ENCODE measurements at regions not wholly inside any gene's neighbourhood (a gene's known extent, or its start where the extent isn't known, plus 50 kb on each side); places are given as distances from the start of the nearest gene placed in this dataset.
A peak's percentile ranks its signal among the peaks of the same experiment; 100 is the strongest.
"Not testable (repeated sequence)": the region's sequence is repeated elsewhere in the genome, so short reads cannot be mapped to it uniquely, and the experiment has no call there.

GRCh38 chr1:148049115-148049496 is 103.0 kb downstream of the NBPF11 start:
- DNase-seq; H3K36me3 ChIP-seq (ENCODE audit: control insufficient read depth, insufficient read depth, low read length); H2AFZ ChIP-seq (replicated peaks; ENCODE audit: low read length, poor library complexity); H2BK5ac ChIP-seq (ENCODE audit: low read depth, low read length, poor library complexity, severe bottlenecking); H3K9ac ChIP-seq (ENCODE audit: low read depth, low read length); BruUV-seq (replicated peaks); H3K27me3 ChIP-seq (ENCODE audit: control insufficient read depth, insufficient read depth, low read length); ATAC-seq (ENCODE audit: low read depth); H3K9me3 ChIP-seq (ENCODE audit: control insufficient read depth, insufficient read depth, low read length); H3K14ac ChIP-seq (replicated peaks; ENCODE audit: low read depth, low read length); H2AK5ac ChIP-seq (ENCODE audit: low read depth, low read length); POLR2A ChIA-PET (ENCODE audit: unreplicated experiment); H3K4me1 ChIP-seq (ENCODE audit: control insufficient read depth, insufficient read depth, low read length); H2BK15ac ChIP-seq (ENCODE audit: low read depth, low read length); H3K27ac ChIP-seq (ENCODE audit: insufficient read depth, low read length); H3K9me1 ChIP-seq (ENCODE audit: insufficient read depth, low read length); H2BK120ac ChIP-seq (ENCODE audit: low read depth, low read length); H3K4ac ChIP-seq (ENCODE audit: low read depth, low read length); H2BK20ac ChIP-seq (ENCODE audit: low read depth, low read length); dilution Hi-C loops (cut with HindIII; ENCODE audit: low sequenced_read_pairs, unreplicated experiment); in situ Hi-C loops (cut with MboI; ENCODE audit: low sequenced_read_pairs); H2AK9ac ChIP-seq (replicated peaks; ENCODE audit: low read depth, low read length, poor library complexity); H3K4me3 ChIP-seq (ENCODE audit: insufficient read depth, low read depth, low read length); H3K79me1 ChIP-seq (ENCODE audit: low read depth in 1 of 2, low read length in 2 of 2); H4K8ac ChIP-seq (ENCODE audit: low read depth in 2 of 2, low read length in 2 of 2); H3K56ac ChIP-seq (ENCODE audit: extremely low read depth, insufficient read depth, low read length); H4K5ac ChIP-seq (ENCODE audit: low read depth, low read length); H3K18ac ChIP-seq (ENCODE audit: low read depth, low read length); H4K20me1 ChIP-seq (ENCODE audit: insufficient read depth, low read length); H3K23ac ChIP-seq (ENCODE audit: low read depth, low read length); H4K91ac ChIP-seq (ENCODE audit: insufficient read depth, low read depth, low read length); CTCF ChIA-PET; intact Hi-C loops (cut with micrococcal nuclease): not testable (repeated sequence)
- peak overlapping the region; percentile 58; the same call in 1 of the 2 replicates for H3K4me2 ChIP-seq (ENCODE audit: low read depth, low read length)
- WGBS, 2 experiments (ENCODE audit: extremely low coverage in 2 of 2, insufficient read length in 1 of 2), result 0% methylated on average over 1 of the region's 25 CpGs; no CpG with 5 or more reads in 1 of the 2 experiments

GRCh38 chr1:148048423-148049114 is 103.5 kb downstream of the NBPF11 start:
- in situ Hi-C loops (cut with MboI; ENCODE audit: low sequenced_read_pairs), result not testable (repeated sequence)

More at GRCh38 chr1:148048423-148049114, 103.5 kb downstream of the NBPF11 start:
- POLR2A ChIA-PET (ENCODE audit: unreplicated experiment); H3K23ac ChIP-seq (ENCODE audit: low read depth, low read length); H4K8ac ChIP-seq (ENCODE audit: low read depth in 2 of 2, low read length in 2 of 2); H2AK9ac ChIP-seq (replicated peaks; ENCODE audit: low read depth, low read length, poor library complexity); H2BK20ac ChIP-seq (ENCODE audit: low read depth, low read length); H3K18ac ChIP-seq (ENCODE audit: low read depth, low read length); H3K9me3 ChIP-seq (ENCODE audit: control insufficient read depth, insufficient read depth, low read length); H3K4me3 ChIP-seq (ENCODE audit: insufficient read depth, low read depth, low read length); H3K9ac ChIP-seq (ENCODE audit: low read depth, low read length); H2BK15ac ChIP-seq (ENCODE audit: low read depth, low read length); H2AFZ ChIP-seq (replicated peaks; ENCODE audit: low read length, poor library complexity); H2AK5ac ChIP-seq (ENCODE audit: low read depth, low read length); dilution Hi-C loops (cut with HindIII; ENCODE audit: low sequenced_read_pairs, unreplicated experiment); H3K79me1 ChIP-seq (ENCODE audit: low read depth in 1 of 2, low read length in 2 of 2); H4K91ac ChIP-seq (ENCODE audit: insufficient read depth, low read depth, low read length); BruUV-seq (replicated peaks); H3K27ac ChIP-seq (ENCODE audit: insufficient read depth, low read length); H3K4ac ChIP-seq (ENCODE audit: low read depth, low read length); H3K4me1 ChIP-seq (ENCODE audit: control insufficient read depth, insufficient read depth, low read length); H2BK5ac ChIP-seq (ENCODE audit: low read depth, low read length, poor library complexity, severe bottlenecking); H2BK120ac ChIP-seq (ENCODE audit: low read depth, low read length); CTCF ChIA-PET; H3K9me1 ChIP-seq (ENCODE audit: insufficient read depth, low read length); H4K5ac ChIP-seq (ENCODE audit: low read depth, low read length); H3K36me3 ChIP-seq (ENCODE audit: control insufficient read depth, insufficient read depth, low read length); H3K14ac ChIP-seq (replicated peaks; ENCODE audit: low read depth, low read length); intact Hi-C loops (cut with micrococcal nuclease); H3K27me3 ChIP-seq (ENCODE audit: control insufficient read depth, insufficient read depth, low read length); H4K20me1 ChIP-seq (ENCODE audit: insufficient read depth, low read length); H3K56ac ChIP-seq (ENCODE audit: extremely low read depth, insufficient read depth, low read length): not testable (repeated sequence)
- DNase-seq (peak; percentile 22), ATAC-seq (ENCODE audit: low read depth) (peak; percentile 44; the same call in 1 of the 2 replicates)
- peak overlapping the region; percentile 58; the same call in 1 of the 2 replicates for H3K4me2 ChIP-seq (ENCODE audit: low read depth, low read length)
- no CpG with 5 or more reads among the region's 51 CpGs for WGBS, 2 experiments (ENCODE audit: extremely low coverage in 2 of 2, insufficient read length in 1 of 2)
